DND-41 (cell line): ENCODE measurements at regions not wholly inside any gene's neighbourhood (a gene's known extent, or its start where the extent isn't known, plus 50 kb on each side); places are given as distances from the start of the nearest gene placed in this dataset.

Source experiments
- ATAC-seq: fragments of 200-7000 bp; cut with Tn5 transposase; 3 replicates; pipeline ENCODE4 v1.9.1; 2021; ENCODE audit warnings: low read depth; ENCODE audit not compliant: insufficient read depth
- DNase-seq: peaks from one replicate; pipeline ENCODE4 v3.0.0-alpha.2; 2020
- H2AFZ ChIP-seq: 2 replicates; pipeline ENCODE4 v1.6.0; 2012; ENCODE audit warnings: low read depth, low read length
- H3K27ac ChIP-seq: 2 replicates; pipeline ENCODE4 v1.5.1; 2012; ENCODE audit warnings: low read length, inconsistent platforms
- H3K27me3 ChIP-seq: fragments of 200-600 bp; sonication (generic); 2 replicates; pipeline ENCODE4 v1.6.0; 2012; ENCODE audit warnings: low read length, mild to moderate bottlenecking, inconsistent platforms; ENCODE audit not compliant: insufficient read depth, poor library complexity
- H3K36me3 ChIP-seq: 2 replicates; pipeline ENCODE4 v1.5.1; 2012; ENCODE audit warnings: low read length, inconsistent platforms; ENCODE audit not compliant: insufficient read depth
- H3K4me1 ChIP-seq: 2 replicates; pipeline ENCODE4 v1.5.1; 2012; ENCODE audit warnings: mild to moderate bottlenecking, low read length; ENCODE audit not compliant: insufficient read depth
- H3K4me2 ChIP-seq: 2 replicates; pipeline ENCODE4 v1.6.0; 2012; ENCODE audit warnings: mild to moderate bottlenecking, moderate library complexity, low read length, inconsistent platforms; ENCODE audit not compliant: insufficient read depth
- H3K4me3 ChIP-seq, 2 experiments: fragments of 200-600 bp in 1 of 2; shearing (Covaris generic) in 1 of 2; 2 replicates each; pipeline ENCODE4 v1.5.1; 2012 to 2016; ENCODE audit warnings: inconsistent platforms in 2 of 2, low read length in 2 of 2, mild to moderate bottlenecking in 2 of 2, low read depth in 1 of 2, moderate library complexity in 1 of 2
- H3K79me2 ChIP-seq: 2 replicates; pipeline ENCODE4 v1.6.0; 2012; ENCODE audit warnings: low read length, inconsistent platforms; ENCODE audit not compliant: insufficient read depth
- H3K9ac ChIP-seq: 2 replicates; pipeline ENCODE4 v1.6.0; 2012; ENCODE audit warnings: low read depth, mild to moderate bottlenecking, inconsistent platforms, low read length, moderate library complexity
- H3K9me3 ChIP-seq: 2 replicates; pipeline ENCODE4 v1.5.1; 2012; ENCODE audit warnings: low read length, moderate library complexity, mild to moderate bottlenecking, inconsistent platforms; ENCODE audit not compliant: insufficient read depth, severe bottlenecking
- H4K20me1 ChIP-seq: 2 replicates; pipeline ENCODE4 v1.6.0; 2012; ENCODE audit warnings: low read length; ENCODE audit not compliant: insufficient read depth
- CTCF ChIP-seq: IDR thresholded peaks from 2 replicates; pipeline ENCODE4 v1.5.1; 2012; ENCODE audit warnings: borderline replicate concordance, low read length, moderate library complexity, mild to moderate bottlenecking; ENCODE audit not compliant: poor library complexity, severe bottlenecking; ENCODE audit errors: extremely low read depth
- EZH2 ChIP-seq: IDR thresholded peaks from 3 replicates; pipeline ENCODE4 v1.6.1; 2012; ENCODE audit warnings: borderline replicate concordance, low read depth, mild to moderate bottlenecking, moderate library complexity, low read length, inconsistent platforms; ENCODE audit not compliant: severe bottlenecking

- H3K4me1 ChIP-seq: no peaks in the 10 kb centered on the region
- H3K9me3 ChIP-seq: peaks cover 7% of the 10 kb centered on the region
- no peaks in the 10 kb centered on the region for H4K20me1 ChIP-seq
- H2AFZ ChIP-seq: no peak overlapping the region
- no peaks in the 10 kb centered on the region for H3K27me3 ChIP-seq
- no peak overlapping the region for H3K27ac ChIP-seq
- TF ChIP-seq EZH2: no peak
- TF ChIP-seq CTCF: no peak
- H3K4me2 ChIP-seq: no peak overlapping the region
- H3K4me3 ChIP-seq: no peak overlapping the region
- no peaks in the 10 kb centered on the region for H3K36me3 ChIP-seq
- no peak overlapping the region for H3K9ac ChIP-seq
- no peaks in the 10 kb centered on the region for H3K79me2 ChIP-seq
- no peak for DNase-seq
- no peak for ATAC-seq
Measured at GRCh38 chr5:146986469-146986868, 107.9 kb upstream of the PPP2R2B start.

- H3K27me3 ChIP-seq: no peaks in the 10 kb centered on the region
- H2AFZ ChIP-seq: no peak overlapping the region
- DNase-seq (no peak), ATAC-seq (no peak)
- H4K20me1 ChIP-seq: no peaks in the 10 kb centered on the region
- H3K4me2 ChIP-seq: no peak overlapping the region
- TF ChIP-seq EZH2 (no peak), CTCF (no peak)
- H3K4me3 ChIP-seq: no peak overlapping the region
- no peaks in the 10 kb centered on the region for H3K79me2 ChIP-seq
- no peak overlapping the region for H3K9ac ChIP-seq
- H3K27ac ChIP-seq: no peak overlapping the region
- H3K9me3 ChIP-seq: no peaks in the 10 kb centered on the region
- no peaks in the 10 kb centered on the region for H3K36me3 ChIP-seq
- H3K4me1 ChIP-seq: no peaks in the 10 kb centered on the region
Measured at GRCh38 chr5:146993876-146994530, 115.4 kb upstream of the PPP2R2B start.

GRCh38 chr5:146995878-146996277 is 117.3 kb upstream of the PPP2R2B start:
- Histone ChIP-seq H3K4me1 (no peaks in the 10 kb centered on the region), H3K4me3 (no peak overlapping the region), H2AFZ (no peak overlapping the region), H3K79me2 (no peaks in the 10 kb centered on the region), H3K9ac (no peak overlapping the region), H4K20me1 (no peaks in the 10 kb centered on the region), H3K4me2 (no peak overlapping the region), H3K9me3 (no peaks in the 10 kb centered on the region), H3K27ac (no peak overlapping the region), H3K36me3 (no peaks in the 10 kb centered on the region), H3K27me3 (no peaks in the 10 kb centered on the region)
- TF ChIP-seq CTCF: no peak
- TF ChIP-seq EZH2: no peak
- ATAC-seq: no peak
- no peak for DNase-seq
